PC-9 (cell line): ENCODE measurements at regions not wholly inside any gene's neighbourhood (a gene's known extent, or its start where the extent isn't known, plus 50 kb on each side); places are given as distances from the start of the nearest gene placed in this dataset.

Experiments used
- CTCF ChIP-seq: fragments of 200-600 bp; sonication (generic); conservative IDR thresholded peaks from 2 replicates; pipeline ENCODE4 v1.6.1; 2017; ENCODE audit warnings: mixed run types, antibody characterized with exemption, mild to moderate bottlenecking, moderate library complexity
- EZH2 ChIP-seq: fragments of 200-600 bp; sonication (generic); IDR thresholded peaks from 2 replicates; pipeline ENCODE4 v1.8.0; 2017; ENCODE audit warnings: antibody characterized with exemption, low read depth

DNA sequence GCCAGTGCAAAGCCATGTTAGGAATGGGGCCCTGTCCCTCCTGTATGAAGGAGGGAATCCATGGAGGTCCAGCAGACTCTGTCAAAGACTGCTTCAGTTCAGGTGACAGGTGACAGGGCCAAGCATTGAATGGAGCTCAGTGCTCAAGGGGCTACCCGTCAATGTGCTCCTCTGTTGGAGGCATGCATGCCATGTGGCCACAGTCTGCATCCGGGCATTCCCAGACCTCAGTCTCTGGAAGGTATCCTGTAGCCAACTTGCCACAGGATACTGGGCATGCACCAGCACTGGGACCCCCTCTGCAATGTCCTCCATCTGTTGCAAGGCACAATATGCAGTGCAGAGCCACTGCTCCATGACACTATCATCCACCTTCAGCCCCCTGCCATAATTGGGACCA is 136.1 kb upstream of the GATB start:
- TF ChIP-seq CTCF (no peak), EZH2 (no peak)
